K562 (cell line): ENCODE measurements at regions not wholly inside any gene's neighbourhood (a gene's known extent, or its start where the extent isn't known, plus 50 kb on each side); places are given as distances from the start of the nearest gene placed in this dataset.
A peak's percentile ranks its signal among the peaks of the same experiment; 100 is the strongest.

ENCODE experiments used
- ATAC-seq: fragments of 200-7000 bp; cut with Tn5 transposase; 3 replicates; pipeline ENCODE4 v1.9.1; 2020; ENCODE audit warnings: moderate library complexity
- BruUV-seq: library from RNA; stranded (reverse); fragments of 400-500 nt; replicated peaks from 2 replicates; lab custom pipeline; 2021; lab: Mats Ljungman, UMichigan
- CTCF ChIA-PET: fragments of 300-600 bp; formaldehyde crosslinking; extraction: SDS; loops from one replicate; lab custom pipeline; 2021; ENCODE audit warnings: low intra/inter-chr PET ratio; lab: Yijun Ruan, JAX
- POLR2A ChIA-PET: fragments of 300-600, 350-650 bp; sonication (Branson Sonifier 250); formaldehyde crosslinking; extraction: SDS; loops from one replicate; lab custom pipeline; 2021; ENCODE audit warnings: antibody characterized with exemption, inconsistent platforms; lab: Yijun Ruan, JAX
- DNase-seq, 4 experiments: peaks; one replicate each; pipeline versions ENCODE4 v3.0.0 to v3.0.0-alpha.2; 2011 to 2018; ENCODE audit warnings: low spot score in 3 of 4, mixed read lengths in 3 of 4; ENCODE audit errors: extremely low read depth in 1 of 4
- FAIRE-seq: peaks from 2 replicates; lab custom pipeline; 2011; peaks lifted over from hg19 to GRCh38; lab: Jason Lieb, UNC
- H2AFZ ChIP-seq: 2 replicates; pipeline ENCODE4 v1.6.0; 2011; ENCODE audit warnings: low read depth, low read length, control low read depth, inconsistent platforms
- H3K27ac ChIP-seq: fragments of 200-600 bp; 3 replicates; pipeline ENCODE4 v1.8.0; 2011; ENCODE audit warnings: low read depth, mild to moderate bottlenecking, control low read depth, inconsistent platforms, low read length, moderate library complexity, mixed read lengths; ENCODE audit errors: extremely low read depth
- H3K27me3 ChIP-seq, 2 experiments: fragments of 300-600 bp in 1 of 2; 2 replicates in 1 of 2; 3 replicates in 1 of 2; pipeline versions ENCODE4 v1.6.0 to v1.8.0; 2011; ENCODE audit warnings: inconsistent platforms in 2 of 2, low read length in 2 of 2, mild to moderate bottlenecking in 1 of 2, mixed read lengths in 1 of 2, moderate library complexity in 1 of 2; ENCODE audit not compliant: control insufficient read depth in 2 of 2, insufficient read depth in 2 of 2
- H3K36me3 ChIP-seq: fragments of 300-600 bp; 3 replicates; pipeline ENCODE4 v1.8.0; 2011; ENCODE audit warnings: mild to moderate bottlenecking, low read length, inconsistent platforms; ENCODE audit not compliant: control insufficient read depth, insufficient read depth
- H3K4me1 ChIP-seq, 2 experiments: fragments of 200-600 bp in 1 of 2; replicated peaks in 1 of 2; 2 replicates in 1 of 2; 3 replicates in 1 of 2; pipeline versions ENCODE4 v1.5.1 to v1.8.0; 2011; ENCODE audit warnings: inconsistent platforms in 2 of 2, low read length in 2 of 2, mild to moderate bottlenecking in 1 of 2, mixed read lengths in 1 of 2, moderate library complexity in 1 of 2; ENCODE audit not compliant: control insufficient read depth in 2 of 2, insufficient read depth in 2 of 2
- H3K4me2 ChIP-seq: 2 replicates; pipeline ENCODE4 v1.6.1; 2011; ENCODE audit warnings: low read length, control low read depth, inconsistent platforms, mixed read lengths; ENCODE audit not compliant: insufficient read depth
- H3K4me3 ChIP-seq: fragments of 200-600 bp; sonication (generic), shearing (Covaris generic); 2 replicates; pipeline ENCODE4 v1.5.1; 2016; ENCODE audit warnings: control low read depth, inconsistent platforms
- H3K79me2 ChIP-seq: fragments of 200-600 bp; 3 replicates; pipeline ENCODE4 v1.8.0; 2011; ENCODE audit warnings: low read length, inconsistent platforms; ENCODE audit not compliant: control insufficient read depth, insufficient read depth
- H3K9ac ChIP-seq, 2 experiments: 2 replicates each; pipeline versions ENCODE4 v1.6.0 to v1.6.1; 2011; ENCODE audit warnings: low read depth in 2 of 2, low read length in 2 of 2, control low read depth in 1 of 2, inconsistent platforms in 1 of 2, mild to moderate bottlenecking in 1 of 2, mixed read lengths in 1 of 2; ENCODE audit not compliant: insufficient read depth in 1 of 2
- H3K9me1 ChIP-seq: one replicate; pipeline ENCODE4 v1.6.0; 2011; ENCODE audit warnings: inconsistent platforms, mild to moderate bottlenecking, low read length, moderate library complexity; ENCODE audit not compliant: control insufficient read depth, insufficient read depth
- H3K9me3 ChIP-seq: replicated peaks from 2 replicates; pipeline ENCODE4 v1.5.1; 2011; ENCODE audit warnings: low read depth, low read length, inconsistent platforms; ENCODE audit not compliant: control insufficient read depth, insufficient read depth
- H4K20me1 ChIP-seq: replicated peaks from 2 replicates; pipeline ENCODE4 v1.6.1; 2011; ENCODE audit warnings: low read length, inconsistent platforms, mixed read lengths; ENCODE audit not compliant: control insufficient read depth, insufficient read depth
- C11orf30 ChIP-seq: fragments of 450-650 bp; IDR thresholded peaks from 2 replicates; pipeline ENCODE4 v1.6.1; 2016; ENCODE audit warnings: low read depth, mild to moderate bottlenecking
- FOXM1 ChIP-seq, 2 experiments: fragments of 450-650 bp in 1 of 2; sonication (generic) in 1 of 2; formaldehyde crosslinking in 1 of 2; IDR thresholded peaks; 2 replicates each; pipeline versions ENCODE4 v1.6.1 to v1.9.0; 2017 to 2022; ENCODE audit warnings: low read depth in 2 of 2, mild to moderate bottlenecking in 2 of 2, missing genetic modification reagents in 1 of 2, moderate library complexity in 1 of 2
- MAFF ChIP-seq: IDR thresholded peaks from 2 replicates; pipeline ENCODE4 v1.6.1; 2012; ENCODE audit warnings: low read length, improper control_type of control experiment
- MAFG ChIP-seq: fragments of 450-650 bp; conservative IDR thresholded peaks from 2 replicates; pipeline ENCODE4 v1.6.1; 2016; ENCODE audit warnings: missing genetic modification characterization, missing compliant biosample characterization
- MAFK ChIP-seq: IDR thresholded peaks from 2 replicates; pipeline ENCODE4 v1.6.1; 2011; ENCODE audit warnings: low read length, improper control_type of control experiment
- TSHZ1 ChIP-seq: fragments of 250-450 bp; sonication (Bioruptor Pico); IDR thresholded peaks from 2 replicates; pipeline ENCODE4 v1.4.0; 2020; ENCODE audit warnings: mild to moderate bottlenecking, moderate library complexity
- ZNF282 ChIP-seq: sonication (generic); formaldehyde crosslinking; IDR thresholded peaks from 2 replicates; pipeline ENCODE4 v1.8.1; 2023; ENCODE audit warnings: missing genetic modification reagents
- ZNF316 ChIP-seq: fragments of 450-650 bp; IDR thresholded peaks from 2 replicates; pipeline ENCODE4 v1.6.1; 2016
- WGBS: fragments of 100-300 bp; shearing (Covaris generic); methylation state at CpG from one replicate; pipeline ENCODE4 v1.1.6; 2016; ENCODE audit warnings: low coverage, mixed read lengths; ENCODE audit not compliant: insufficient coverage; ENCODE audit errors: missing lambda C conversion rate; 5-methylcytosine and 5-hydroxymethylcytosine counted together
- in situ Hi-C: fragments of 300-500 bp; cut with MboI; formaldehyde crosslinking; loops from 4 replicates; pipeline ENCODE4 v1.15.0; 2018; ENCODE audit warnings: inconsistent platforms, mixed read lengths
- intact Hi-C: fragments of 100-400 bp; cut with micrococcal nuclease; formaldehyde crosslinking; loops from 2 replicates; pipeline ENCODE4 v1.14.2; 2022
- TF ChIP-seq, protein P1 (sequence below): conservative IDR thresholded peaks from 2 replicates; pipeline ENCODE4 v1.6.1; 2011; ENCODE audit warnings: low read depth, mild to moderate bottlenecking, low read length; ENCODE audit not compliant: control insufficient read depth

GRCh38 chr3:182413682-182414081 is 379.6 kb upstream of the ATP11B start:
- Histone ChIP-seq H3K27me3 (no peaks in the 10 kb centered on the region), H3K9ac (no peak overlapping the region), H3K4me1 (no peaks in the 10 kb centered on the region), H2AFZ (no peak overlapping the region), H3K79me2 (no peaks in the 10 kb centered on the region), H3K4me3 (no peak overlapping the region), H3K36me3 (no peaks in the 10 kb centered on the region), H3K4me2 (no peak overlapping the region), H3K27ac (no peak overlapping the region), H3K9me1 (no peaks in the 10 kb centered on the region), H4K20me1 (no peaks in the 10 kb centered on the region), H3K9me3 (no peaks in the 10 kb centered on the region)
- intact Hi-C loops = no loop called here
- TF ChIP-seq C11orf30 = peak; percentile 62; the same call in 1 of the 2 replicates
- peak; percentile 46; the same call in 1 of the 2 replicates for TF ChIP-seq MAFG
- no peak for TF ChIP-seq ZNF282
- no peak for TF ChIP-seq TSHZ1 (CRISPR knock-in tag)
- peak; percentile 69 for TF ChIP-seq MAFF
- peak; percentile 31; the same call in 1 of the 2 replicates for TF ChIP-seq MAFK
- TF ChIP-seq, protein P1, sequence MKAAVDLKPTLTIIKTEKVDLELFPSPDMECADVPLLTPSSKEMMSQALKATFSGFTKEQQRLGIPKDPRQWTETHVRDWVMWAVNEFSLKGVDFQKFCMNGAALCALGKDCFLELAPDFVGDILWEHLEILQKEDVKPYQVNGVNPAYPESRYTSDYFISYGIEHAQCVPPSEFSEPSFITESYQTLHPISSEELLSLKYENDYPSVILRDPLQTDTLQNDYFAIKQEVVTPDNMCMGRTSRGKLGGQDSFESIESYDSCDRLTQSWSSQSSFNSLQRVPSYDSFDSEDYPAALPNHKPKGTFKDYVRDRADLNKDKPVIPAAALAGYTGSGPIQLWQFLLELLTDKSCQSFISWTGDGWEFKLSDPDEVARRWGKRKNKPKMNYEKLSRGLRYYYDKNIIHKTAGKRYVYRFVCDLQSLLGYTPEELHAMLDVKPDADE = no peak
- TF ChIP-seq FOXM1 (IDR thresholded peaks at IDR 0.05; ENCODE audit: low read depth) = no peak
- TF ChIP-seq FOXM1 (CRISPR knock-in tag; IDR thresholded peaks at IDR 0.05; ENCODE audit: low read depth) = no peak
- peak; percentile 76 for TF ChIP-seq ZNF316
- ATAC-seq (no peak), FAIRE-seq (no peak), DNase-seq (no peak)
- no TSS peak for BruUV-seq
- whole genome bisulfite sequencing = 4% methylated on average over 1 of the region's 1 CpG
- ChIA-PET CTCF (no interaction called here), POLR2A (interaction anchor here (0.6 to 1.7 kb wide), 2 partner anchors 12 to 23 kb away, joined by 3 to 4 read pairs; no protein-coding TSS in a partner anchor)
- in situ Hi-C loops = no loop called here
